Activated T-cell treated with anti-CD3 and anti-CD28 coated beads for 4 hours (primary cell): ENCODE measurements at regions not wholly inside any gene's neighbourhood (a gene's known extent, or its start where the extent isn't known, plus 50 kb on each side); places are given as distances from the start of the nearest gene placed in this dataset.

Experiments
- DNase-seq: peaks from one replicate; pipeline ENCODE4 v3.0.0-alpha.2; 2020

DNA sequence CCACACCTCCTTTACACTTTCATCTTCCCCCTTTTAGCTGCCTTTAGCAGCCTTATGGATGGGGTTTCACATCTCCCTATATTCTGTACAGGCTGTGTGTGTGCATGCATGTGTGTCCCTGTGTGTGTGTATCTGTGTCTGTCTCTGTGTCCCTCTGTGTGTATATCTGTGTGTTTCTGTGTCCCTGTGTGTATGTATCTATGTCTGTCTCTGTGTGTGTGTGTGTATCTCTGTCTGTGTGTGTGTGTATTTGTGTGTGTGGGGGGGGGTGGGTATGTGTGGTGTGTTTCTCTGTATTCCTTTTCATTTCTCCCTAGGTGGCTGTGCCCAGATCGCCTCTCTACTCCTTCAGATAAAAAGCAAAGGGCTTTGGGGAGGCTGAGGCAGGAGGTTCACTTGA is 52.2 kb upstream of the CD83 start:
- no peak for DNase-seq

- DNase-seq, result no peak
These were observed 50.7 kb upstream of the CD83 start for GRCh38 chr6:14066782-14067406.

DNA sequence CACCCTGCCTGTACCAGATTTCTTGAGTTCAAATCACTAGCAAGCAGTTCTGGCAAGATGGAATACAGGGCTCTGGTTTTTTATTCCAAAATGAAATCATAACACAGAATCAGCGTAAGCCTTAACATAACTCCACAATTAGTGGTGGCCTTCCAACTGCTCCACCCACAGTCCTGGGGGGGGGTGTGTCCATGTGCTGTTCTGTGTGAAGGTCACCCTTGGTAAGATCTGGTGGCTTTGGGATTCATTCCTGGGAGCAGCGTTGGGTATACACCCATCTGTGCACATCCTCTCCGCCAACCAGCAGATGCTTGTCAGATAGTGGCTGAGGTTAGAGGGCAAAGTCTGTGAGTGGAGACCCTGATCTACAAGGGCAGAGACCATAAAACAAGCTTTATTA is 49.9 kb upstream of the CD83 start:
- DNase-seq, result no peak
